DMS153 treated with DMSO at 0.1 percent for 48 hours (cell line): ENCODE measurements at regions not wholly inside any gene's neighbourhood (a gene's known extent, or its start where the extent isn't known, plus 50 kb on each side); places are given as distances from the start of the nearest gene placed in this dataset.
"Not testable (repeated sequence)": the region's sequence is repeated elsewhere in the genome, so short reads cannot be mapped to it uniquely, and the experiment has no call there.

Source experiments
- DNase-seq: peaks from one replicate; lab custom pipeline; 2025; ENCODE audit not compliant: unreplicated experiment; lab: John Stamatoyannopoulos, UW

GRCh38 chr4:114284629-114285028 is 305.2 kb upstream of the ARSJ start:
- no peak for DNase-seq

GRCh38 chr4:114286262-114286810 is 306.9 kb upstream of the ARSJ start:
- DNase-seq = no peak

- no peak for DNase-seq
These were observed 307.7 kb upstream of the ARSJ start for GRCh38 chr4:114287079-114287696.

- no peak for DNase-seq
These were observed 302.5 kb upstream of the UGT8 start for GRCh38 chr4:114296126-114296525.

- no peak for DNase-seq
These were observed 296.1 kb upstream of the UGT8 start for GRCh38 chr4:114302472-114302871.

- DNase-seq = no peak
These were observed 294.6 kb upstream of the UGT8 start for GRCh38 chr4:114304046-114304445.

- no peak for DNase-seq
These were observed 294.0 kb upstream of the UGT8 start for GRCh38 chr4:114304567-114304966.

- no peak for DNase-seq
These were observed 291.7 kb upstream of the UGT8 start for GRCh38 chr4:114306946-114307345.

- no peak for DNase-seq
These were observed 288.2 kb upstream of the UGT8 start for GRCh38 chr4:114310296-114310925.

- no peak for DNase-seq
These were observed 286.8 kb upstream of the UGT8 start for GRCh38 chr4:114311787-114312186.

GRCh38 chr4:114312338-114312737 is 286.3 kb upstream of the UGT8 start:
- DNase-seq = peak; percentile 32

- no peak for DNase-seq
These were observed 281.8 kb upstream of the UGT8 start for GRCh38 chr4:114316789-114317188.

GRCh38 chr4:114317564-114317963 is 281.0 kb upstream of the UGT8 start:
- no peak for DNase-seq

GRCh38 chr4:114318309-114318708 is 280.3 kb upstream of the UGT8 start:
- no peak for DNase-seq

- DNase-seq = no peak
These were observed 278.5 kb upstream of the UGT8 start for GRCh38 chr4:114320126-114320525.

- no peak for DNase-seq
These were observed 277.2 kb upstream of the UGT8 start for GRCh38 chr4:114321366-114321765.

- DNase-seq = no peak
These were observed 274.8 kb upstream of the UGT8 start for GRCh38 chr4:114323841-114324240.

GRCh38 chr4:114326358-114326757 is 272.2 kb upstream of the UGT8 start:
- DNase-seq = no peak

GRCh38 chr4:114332119-114332518 is 266.5 kb upstream of the UGT8 start:
- no peak for DNase-seq

GRCh38 chr4:114334363-114334762 is 264.2 kb upstream of the UGT8 start:
- not testable (repeated sequence) for DNase-seq

- DNase-seq = no peak
These were observed 263.7 kb upstream of the UGT8 start for GRCh38 chr4:114334884-114335330.

- no peak for DNase-seq
These were observed 263.3 kb upstream of the UGT8 start for GRCh38 chr4:114335339-114335738.

- DNase-seq = no peak
These were observed 255.6 kb upstream of the UGT8 start for GRCh38 chr4:114343015-114343414.
